Stimulated activated naive CD4-positive, alpha-beta T cell treated with Interleukin-2 at 50 U/mL for 16 hours (primary cell): ENCODE measurements at regions not wholly inside any gene's neighbourhood (a gene's known extent, or its start where the extent isn't known, plus 50 kb on each side); places are given as distances from the start of the nearest gene placed in this dataset.
"Not testable (repeated sequence)": the region's sequence is repeated elsewhere in the genome, so short reads cannot be mapped to it uniquely, and the experiment has no call there.

Experiments used
- DNase-seq: peaks from one replicate; lab custom pipeline; 2025; lab: John Stamatoyannopoulos, UW

GRCh38 chr4:152193059-152193458, 342.8 kb downstream of the FBXW7 start:
- no peak for DNase-seq

- DNase-seq = no peak
These were observed 345.0 kb downstream of the FBXW7 start for GRCh38 chr4:152190907-152191306.

- no peak for DNase-seq
These were observed 346.3 kb downstream of the FBXW7 start for GRCh38 chr4:152189451-152190179.

GRCh38 chr4:152188801-152189200, 347.1 kb downstream of the FBXW7 start:
- DNase-seq = no peak

GRCh38 chr4:152187693-152188092, 348.2 kb downstream of the FBXW7 start:
- no peak for DNase-seq

GRCh38 chr4:152185786-152186550, 349.9 kb downstream of the FBXW7 start:
- no peak for DNase-seq

- no peak for DNase-seq
These were observed 354.7 kb downstream of the FBXW7 start for GRCh38 chr4:152181150-152181549.

GRCh38 chr4:152180369-152180768, 355.5 kb downstream of the FBXW7 start:
- DNase-seq = no peak

- not testable (repeated sequence) for DNase-seq
These were observed 358.4 kb downstream of the FBXW7 start for GRCh38 chr4:152177538-152177937.

GRCh38 chr4:152176627-152177214, 359.2 kb downstream of the FBXW7 start:
- DNase-seq = no peak

GRCh38 chr4:152175586-152175985, 360.3 kb downstream of the FBXW7 start:
- no peak for DNase-seq

GRCh38 chr4:152172146-152172545, 363.7 kb downstream of the FBXW7 start:
- DNase-seq = no peak

- no peak for DNase-seq
These were observed 364.3 kb downstream of the FBXW7 start for GRCh38 chr4:152171556-152171955.

- DNase-seq = no peak
These were observed 366.2 kb downstream of the FBXW7 start for GRCh38 chr4:152169683-152170082.

GRCh38 chr4:152168987-152169616, 366.8 kb downstream of the FBXW7 start:
- DNase-seq = no peak

- DNase-seq = no peak
These were observed 369.3 kb downstream of the FBXW7 start for GRCh38 chr4:152166567-152166966.

- no peak for DNase-seq
These were observed 370.0 kb downstream of the FBXW7 start for GRCh38 chr4:152165846-152166245.

GRCh38 chr4:152165146-152165545, 370.7 kb downstream of the FBXW7 start:
- DNase-seq = no peak

GRCh38 chr4:152164561-152164960, 371.3 kb downstream of the FBXW7 start:
- no peak for DNase-seq

- DNase-seq = no peak
These were observed 373.6 kb downstream of the FBXW7 start for GRCh38 chr4:152162331-152162697.

- no peak for DNase-seq
These were observed 374.1 kb downstream of the FBXW7 start for GRCh38 chr4:152161676-152162330.

GRCh38 chr4:152160225-152160800, 375.6 kb downstream of the FBXW7 start:
- DNase-seq = no peak
